H1 (cell line): ENCODE measurements at regions not wholly inside any gene's neighbourhood (a gene's known extent, or its start where the extent isn't known, plus 50 kb on each side); places are given as distances from the start of the nearest gene placed in this dataset.

Source experiments
- CTCF ChIA-PET: fragments of 300-600 bp; sonication (Branson Sonifier 250); formaldehyde crosslinking; loops from one replicate; lab custom pipeline; 2021; ENCODE audit not compliant: partially characterized antibody; lab: Charles Lee
- POLR2A ChIA-PET: fragments of 300-600 bp; sonication (Branson Sonifier 250); formaldehyde crosslinking; loops from one replicate; lab custom pipeline; 2021; ENCODE audit warnings: inconsistent platforms; ENCODE audit not compliant: partially characterized antibody; lab: Charles Lee
- DNase-seq, 2 experiments: peaks; one replicate each; pipeline versions ENCODE4 v3.0.0 to v3.0.0-alpha.2; 2010 to 2022; ENCODE audit warnings: low spot score in 2 of 2, low read depth in 1 of 2, mixed read lengths in 1 of 2
- FAIRE-seq: peaks from 2 replicates; lab custom pipeline; 2011; peaks lifted over from hg19 to GRCh38; lab: Jason Lieb, UNC
- H2AFZ ChIP-seq: 2 replicates; pipeline ENCODE4 v1.8.1; 2012; ENCODE audit warnings: low read length, inconsistent platforms
- H2AK5ac ChIP-seq: 2 replicates; pipeline ENCODE4 v1.6.1; 2013; ENCODE audit warnings: low read depth, low read length
- H2BK120ac ChIP-seq: replicated peaks from 2 replicates; pipeline ENCODE3; 2013; ENCODE audit warnings: low read depth, low read length, inconsistent platforms
- H2BK12ac ChIP-seq: 2 replicates; pipeline ENCODE4 v1.6.1; 2013; ENCODE audit warnings: low read depth, low read length
- H2BK15ac ChIP-seq: 2 replicates; pipeline ENCODE4 v1.6.1; 2013; ENCODE audit warnings: low read length
- H2BK20ac ChIP-seq: 2 replicates; pipeline ENCODE4 v1.6.1; 2013; ENCODE audit warnings: low read length
- H2BK5ac ChIP-seq: 2 replicates; pipeline ENCODE4 v1.6.1; 2013; ENCODE audit warnings: low read depth, low read length
- H3K14ac ChIP-seq: 2 replicates; pipeline ENCODE4 v1.6.1; 2013; ENCODE audit warnings: inconsistent platforms; ENCODE audit not compliant: insufficient read length
- H3K18ac ChIP-seq: 2 replicates; pipeline ENCODE4 v1.6.1; 2013; ENCODE audit warnings: low read length; ENCODE audit errors: extremely low read depth
- H3K23ac ChIP-seq: 2 replicates; pipeline ENCODE4 v1.6.1; 2013; ENCODE audit warnings: inconsistent platforms; ENCODE audit not compliant: insufficient read length
- H3K23me2 ChIP-seq: 2 replicates; pipeline ENCODE4 v1.6.1; 2013; ENCODE audit warnings: low read depth, low read length
- H3K27ac ChIP-seq: 2 replicates; pipeline ENCODE4 v1.6.1; 2011; ENCODE audit warnings: low read depth, low read length, inconsistent platforms
- H3K27me3 ChIP-seq, 4 experiments: replicated peaks in 1 of 4; 1 replicate in 1 of 4; 2 replicates in 3 of 4; pipeline versions ENCODE4 v1.6.1 to v1.8.1; 2011 to 2013; ENCODE audit warnings: low read length in 3 of 4, mild to moderate bottlenecking in 3 of 4, inconsistent platforms in 2 of 4, mixed read lengths in 2 of 4, moderate library complexity in 1 of 4; ENCODE audit not compliant: control insufficient read depth in 3 of 4, insufficient read depth in 3 of 4; ENCODE audit errors: extremely low read depth in 1 of 4
- H3K36me3 ChIP-seq, 4 experiments: 2 replicates each; pipeline versions ENCODE4 v1.6.1 to v1.8.1; 2011 to 2013; ENCODE audit warnings: mild to moderate bottlenecking in 4 of 4, low read length in 3 of 4, moderate library complexity in 2 of 4, control low read depth in 1 of 4, inconsistent platforms in 1 of 4; ENCODE audit not compliant: insufficient read depth in 4 of 4, control insufficient read depth in 2 of 4
- H3K4ac ChIP-seq: replicated peaks from 2 replicates; pipeline ENCODE3; 2013; ENCODE audit warnings: low read length, low read depth, mixed read lengths, inconsistent platforms; ENCODE audit not compliant: insufficient read length
- H3K4me1 ChIP-seq, 4 experiments: replicated peaks in 1 of 4; 1 replicate in 1 of 4; 2 replicates in 3 of 4; pipeline versions ENCODE4 v1.6.1 to v1.8.1; 2011 to 2013; ENCODE audit warnings: low read length in 3 of 4, inconsistent platforms in 2 of 4, mixed read lengths in 1 of 4; ENCODE audit not compliant: insufficient read depth in 4 of 4, control insufficient read depth in 3 of 4
- H3K4me2 ChIP-seq, 2 experiments: 2 replicates each; pipeline versions ENCODE4 v1.6.1 to v1.8.1; 2011 to 2013; ENCODE audit warnings: low read depth in 2 of 2, low read length in 2 of 2, control low read depth in 1 of 2, inconsistent platforms in 1 of 2, mild to moderate bottlenecking in 1 of 2; ENCODE audit not compliant: insufficient read depth in 1 of 2
- H3K4me3 ChIP-seq, 4 experiments: fragments of 200-600, 300-600 bp in 1 of 4; sonication (generic), shearing (Covaris generic), sonication (Bioruptor Twin) in 1 of 4; 2 replicates each; pipeline versions ENCODE4 v1.5.1 to v1.8.1; 2011 to 2016; ENCODE audit warnings: low read length in 4 of 4, low read depth in 3 of 4, control low read depth in 2 of 4, inconsistent platforms in 2 of 4, mild to moderate bottlenecking in 2 of 4, mixed read lengths in 1 of 4, moderate library complexity in 1 of 4; ENCODE audit not compliant: insufficient read depth in 2 of 4; ENCODE audit errors: extremely low read depth in 1 of 4
- H3K56ac ChIP-seq: replicated peaks from 2 replicates; pipeline ENCODE3; 2013; ENCODE audit warnings: low read depth, mild to moderate bottlenecking, mixed read lengths, low read length, inconsistent platforms; ENCODE audit not compliant: insufficient read length
- H3K79me1 ChIP-seq: 2 replicates; pipeline ENCODE4 v1.6.1; 2013; ENCODE audit warnings: low read depth, low read length, control low read depth
- H3K79me2 ChIP-seq, 2 experiments: 2 replicates each; pipeline versions ENCODE4 v1.6.1 to v1.8.1; 2012 to 2013; ENCODE audit warnings: low read length in 2 of 2, mild to moderate bottlenecking in 2 of 2, inconsistent platforms in 1 of 2; ENCODE audit not compliant: insufficient read depth in 2 of 2, control insufficient read depth in 1 of 2
- H3K9ac ChIP-seq, 4 experiments: replicated peaks in 1 of 4; 1 replicate in 1 of 4; 2 replicates in 3 of 4; pipeline versions ENCODE4 v1.6.1 to v1.8.1; 2011 to 2013; ENCODE audit warnings: low read depth in 3 of 4, low read length in 3 of 4, control low read depth in 2 of 4, mild to moderate bottlenecking in 2 of 4, moderate library complexity in 2 of 4, inconsistent platforms in 1 of 4; ENCODE audit errors: extremely low read depth in 1 of 4
- H3K9me3 ChIP-seq, 2 experiments: 2 replicates each; pipeline versions ENCODE4 v1.6.1 to v1.8.1; 2012 to 2013; ENCODE audit warnings: mild to moderate bottlenecking in 2 of 2, moderate library complexity in 2 of 2, control low read depth in 1 of 2, inconsistent platforms in 1 of 2, low read depth in 1 of 2, low read length in 1 of 2, mixed read lengths in 1 of 2; ENCODE audit not compliant: insufficient read depth in 2 of 2
- H4K20me1 ChIP-seq, 2 experiments: replicated peaks in 1 of 2; 2 replicates each; pipeline versions ENCODE3 to v1.8.1; 2011 to 2013; ENCODE audit warnings: inconsistent platforms in 2 of 2, low read length in 2 of 2, mild to moderate bottlenecking in 1 of 2; ENCODE audit not compliant: insufficient read depth in 2 of 2, control insufficient read depth in 1 of 2
- H4K5ac ChIP-seq: 2 replicates; pipeline ENCODE4 v1.6.1; 2013; ENCODE audit warnings: low read length, low read depth, mixed read lengths, inconsistent platforms; ENCODE audit not compliant: insufficient read length
- H4K8ac ChIP-seq: 2 replicates; pipeline ENCODE4 v1.8.0; 2013; ENCODE audit warnings: mild to moderate bottlenecking, moderate library complexity, low read length, inconsistent platforms; ENCODE audit not compliant: insufficient read depth; ENCODE audit errors: extremely low read depth
- H4K91ac ChIP-seq: replicated peaks from 2 replicates; pipeline ENCODE3; 2013; ENCODE audit warnings: low read length, mixed read lengths, inconsistent platforms; ENCODE audit not compliant: insufficient read length
- ASH2L ChIP-seq: fragments of 200-600, 300-600 bp; sonication (generic); IDR thresholded peaks from one replicate; pipeline ENCODE4 v1.7.1; 2017; ENCODE audit warnings: low read length
- ATF3 ChIP-seq: IDR thresholded peaks from 2 replicates; pipeline ENCODE4 v1.6.1; 2011; ENCODE audit warnings: low read depth, mild to moderate bottlenecking, low read length; ENCODE audit not compliant: insufficient read depth
- CBX5 ChIP-seq: fragments of 300-800, 300-1000 bp; sonication (generic); IDR thresholded peaks from 2 replicates; pipeline ENCODE4 v1.7.1; 2016; ENCODE audit warnings: antibody characterized with exemption, low read length, low read depth
- CTCF ChIP-seq, 3 experiments: IDR thresholded peaks; 1 replicate in 2 of 3; 2 replicates in 1 of 3; pipeline versions ENCODE4 v1.5.1 to v1.6.1; 2011; ENCODE audit warnings: low read length in 3 of 3, mild to moderate bottlenecking in 3 of 3, inconsistent platforms in 2 of 3, low read depth in 1 of 3, moderate library complexity in 1 of 3; ENCODE audit not compliant: insufficient read depth in 1 of 3; ENCODE audit errors: control extremely low read depth in 1 of 3
- POLR2A ChIP-seq, 2 experiments: IDR thresholded peaks; 1 replicate in 1 of 2; 2 replicates in 1 of 2; pipeline ENCODE4 v1.6.1; 2011; ENCODE audit warnings: low read depth in 2 of 2, low read length in 2 of 2, mild to moderate bottlenecking in 2 of 2; ENCODE audit errors: control extremely low read depth in 1 of 2
- SAP30 ChIP-seq: fragments of 300-600 bp; sonication (generic); IDR thresholded peaks from 2 replicates; pipeline ENCODE4 v1.7.1; 2012; ENCODE audit warnings: low read length, moderate library complexity, mild to moderate bottlenecking, inconsistent platforms; ENCODE audit not compliant: insufficient read depth, insufficient replicate concordance
- USF2 ChIP-seq: IDR thresholded peaks from 2 replicates; pipeline ENCODE4 v1.6.1; 2011; ENCODE audit warnings: low read length, improper control_type of control experiment
- WGBS, 2 experiments: shearing (Covaris generic) in 1 of 2; methylation state at CpG; one replicate each; pipeline versions ENCODE4 v1.1.6 to v1.1.7; 2013 to 2015; ENCODE audit warnings: low lambda C conversion rate in 2 of 2, mixed read lengths in 2 of 2, inconsistent platforms in 1 of 2, low coverage in 1 of 2, missing lambda C conversion rate in 1 of 2; ENCODE audit not compliant: insufficient replicate concordance in 2 of 2, insufficient coverage in 1 of 2, insufficient read length in 1 of 2; ENCODE audit errors: extremely low coverage in 1 of 2, missing lambda C conversion rate in 1 of 2; 5-methylcytosine and 5-hydroxymethylcytosine counted together

GRCh38 chr17:5770441-5771270 is 186.3 kb upstream of the NLRP1 start:
- Histone ChIP-seq H3K27ac (no peak overlapping the region), H3K23me2 (no peaks in the 10 kb centered on the region), H2AFZ (0 out of 2 replicates have a peak overlapping the region, but pooled peaks have one; percentile 3), H3K27me3 (no peaks in the 10 kb centered on the region; a peak in 4 of 7 replicates), H2BK12ac (no peak overlapping the region), H4K20me1 (no peaks in the 10 kb centered on the region), H3K4me2 (peak overlapping the region; percentile 3 to 38; a peak in 3 of 4 replicates), H4K8ac (no peak overlapping the region), H3K4me1 (peaks cover 3 to 12% (median 7%) of the 10 kb centered on the region in 4 experiments), H3K23ac (no peak overlapping the region), H2BK20ac (no peak overlapping the region), H3K9ac (no peak overlapping the region), H3K56ac (no peak overlapping the region), H3K14ac (no peak overlapping the region), H2BK5ac (no peak overlapping the region), H4K5ac (no peak overlapping the region), H2AK5ac (no peak overlapping the region), H4K91ac (no peak overlapping the region), H3K79me2 (no peaks in the 10 kb centered on the region), H3K18ac (no peak overlapping the region; the same call in 1 of the 2 replicates), H3K79me1 (no peaks in the 10 kb centered on the region), H2BK120ac (no peak overlapping the region), H3K4me3 (peak overlapping the region in 2 of 4 experiments; percentile 18 to 19; a peak in 3 of 8 replicates), H2BK15ac (no peak overlapping the region), H3K36me3 (no peaks in the 10 kb centered on the region), H3K9me3 (no peaks in the 10 kb centered on the region; a peak in 1 of 4 replicates), H3K4ac (no peak overlapping the region)
- ChIA-PET POLR2A (interaction anchor here (1.0 kb wide), 1 partner anchor 64 kb away, joined by 4 read pairs; no protein-coding TSS in a partner anchor), CTCF (interaction anchor here (1.0 to 3.3 kb wide), 3 partner anchors 14 to 64 kb away, joined by 3 to 17 read pairs (median 16); no protein-coding TSS in a partner anchor)
- WGBS, 2 experiments, result 54% methylated on average over 7 of the region's 17 CpGs; no CpG with 5 or more reads in 1 of the 2 experiments
- no peak for FAIRE-seq
- peak in 1 of 2 experiments; percentile 56 for DNase-seq
- no peak for TF ChIP-seq CBX5
- TF ChIP-seq USF2, result no peak
- no peak for TF ChIP-seq POLR2A (IDR thresholded peaks at IDR 0.05; ENCODE audit: control extremely low read depth in 1 of 2, low read depth in 2 of 2, low read length in 2 of 2)
- TF ChIP-seq CTCF (IDR thresholded peaks at IDR 0.05; ENCODE audit: control extremely low read depth in 1 of 3, insufficient read depth in 1 of 3, low read depth in 1 of 3, low read length in 3 of 3), result no peak
- no peak for TF ChIP-seq ATF3
- TF ChIP-seq ASH2L, result no peak
- no peak for TF ChIP-seq SAP30
